ENCODE measurements at regions not wholly inside any gene's neighbourhood (a gene's known extent, or its start where the extent isn't known, plus 50 kb on each side); places are given as distances from the start of the nearest gene placed in this dataset.
"Not testable (repeated sequence)": the region's sequence is repeated elsewhere in the genome, so short reads cannot be mapped to it uniquely, and the experiment has no call there.

GRCh38 chr3:20560446-20560845, 374.4 kb upstream of the SGO1 start:
- DNase-seq (ENCODE audit: low read depth in 2 of 2) = not testable (repeated sequence)

GRCh38 chr3:20558161-20558560, 372.2 kb upstream of the SGO1 start:
- no peak for DNase-seq (ENCODE audit: low read depth in 2 of 2)

DNA sequence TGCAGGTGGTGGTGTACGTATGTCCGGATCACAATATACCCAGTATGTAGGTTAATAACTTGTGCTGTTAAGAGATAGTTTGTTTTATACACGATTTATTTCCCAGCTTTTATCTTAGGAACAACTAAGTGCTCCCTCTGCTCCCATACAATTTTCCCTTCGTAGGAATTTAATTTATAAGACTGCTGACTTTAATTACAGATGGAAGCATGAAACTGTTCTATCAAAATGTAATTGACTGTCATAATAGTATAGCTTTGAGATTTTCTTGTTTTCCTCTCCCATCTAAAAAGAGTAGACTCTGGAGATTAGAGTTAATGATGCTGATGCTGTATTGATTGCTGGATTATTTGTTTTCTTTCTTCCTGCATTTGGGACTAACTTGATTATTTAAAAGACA, 370.7 kb upstream of the SGO1 start:
- DNase-seq (ENCODE audit: low read depth in 2 of 2) = no peak

DNA sequence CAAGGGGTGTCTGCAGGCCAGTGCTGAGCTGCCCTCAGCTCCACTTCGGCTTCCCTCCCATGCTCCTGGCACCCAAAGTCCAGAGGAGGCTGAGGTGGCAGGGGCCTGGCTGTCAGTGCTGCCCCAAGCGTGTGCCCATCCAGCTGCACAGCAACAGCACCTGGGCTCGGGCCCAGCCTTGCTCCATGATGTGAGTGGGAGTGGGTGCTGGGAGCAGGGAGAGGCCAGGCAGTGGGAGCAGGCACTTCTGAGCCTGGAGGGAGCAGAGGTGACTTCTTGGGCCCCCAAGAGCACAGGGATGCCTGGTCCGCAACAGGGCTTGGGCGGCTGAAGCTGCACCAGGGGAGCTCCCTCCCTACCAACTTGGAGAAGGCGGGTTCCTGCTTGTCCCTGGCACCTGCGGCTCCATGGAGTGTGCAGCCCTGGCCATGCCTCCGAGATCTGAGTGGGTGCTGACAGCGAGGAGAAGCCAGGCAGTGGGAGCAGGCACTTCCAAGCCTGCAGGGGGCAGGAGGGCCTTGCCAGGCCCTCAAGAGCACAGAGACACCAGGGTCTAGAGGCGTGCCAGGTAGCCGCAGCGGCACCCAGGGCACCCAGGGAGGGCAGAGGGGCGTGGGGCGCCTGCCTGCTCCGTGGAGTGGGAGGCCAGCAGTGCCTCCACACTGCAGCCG, 366.7 kb upstream of the SGO1 start:
- DNase-seq (ENCODE audit: low read depth in 2 of 2) = no peak

- DNase-seq (ENCODE audit: low read depth in 2 of 2) = not testable (repeated sequence)
These were observed 361.6 kb upstream of the SGO1 start for GRCh38 chr3:20547361-20548269.

GRCh38 chr3:20546636-20547035, 360.6 kb upstream of the SGO1 start:
- DNase-seq (ENCODE audit: low read depth in 2 of 2) = no peak

GRCh38 chr3:20543535-20544226, 357.7 kb upstream of the SGO1 start:
- no peak for DNase-seq (ENCODE audit: low read depth in 2 of 2)

GRCh38 chr3:20540066-20540465, 354.1 kb upstream of the SGO1 start:
- DNase-seq (ENCODE audit: low read depth in 2 of 2) = no peak

DNA sequence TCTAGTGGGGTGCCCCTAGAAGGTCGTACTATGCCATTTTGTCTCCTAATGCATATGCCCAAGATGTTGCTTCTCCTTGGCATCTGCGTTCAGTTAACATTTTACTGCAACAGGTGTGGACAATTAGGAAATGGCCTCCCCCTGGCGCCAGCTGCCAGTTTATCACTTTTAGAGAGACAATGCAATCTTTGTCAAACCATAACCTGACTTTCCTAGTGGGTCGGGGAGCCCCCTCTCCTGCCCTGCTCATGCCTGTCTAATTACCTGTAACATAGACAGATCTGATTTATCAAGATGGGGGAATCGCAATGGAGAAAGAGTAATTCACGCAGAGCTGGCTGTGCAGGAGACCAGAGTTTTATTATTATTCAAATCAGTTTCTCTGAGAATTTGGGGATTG, 353.7 kb upstream of the SGO1 start:
- no peak for DNase-seq (ENCODE audit: low read depth in 2 of 2)

- no peak for DNase-seq (ENCODE audit: low read depth in 2 of 2)
These were observed 351.2 kb upstream of the SGO1 start for GRCh38 chr3:20537234-20537633.

DNA sequence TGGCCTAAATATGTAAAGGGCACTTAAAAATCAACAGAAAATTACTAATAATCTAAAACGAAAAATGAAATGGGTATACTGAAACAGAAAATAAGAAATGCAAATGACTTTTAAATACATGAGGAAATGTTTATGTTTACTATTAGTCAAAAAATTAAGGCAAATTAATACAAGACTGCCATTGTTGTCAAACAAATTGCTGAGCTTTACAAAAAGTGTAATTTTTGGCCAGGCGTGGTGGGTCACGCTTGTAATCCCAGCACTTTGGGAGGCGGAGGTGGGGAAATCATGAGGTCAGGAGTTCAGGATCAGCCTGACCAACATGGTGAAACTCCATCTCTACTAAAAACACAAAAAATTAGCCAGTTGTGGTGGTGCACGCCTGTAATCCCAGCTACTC, 343.9 kb upstream of the SGO1 start:
- DNase-seq (ENCODE audit: low read depth in 2 of 2) = no peak

GRCh38 chr3:20528180-20528770, 342.3 kb upstream of the SGO1 start:
- no peak for DNase-seq (ENCODE audit: low read depth in 2 of 2)

GRCh38 chr3:20527368-20527767, 341.4 kb upstream of the SGO1 start:
- no peak for DNase-seq (ENCODE audit: low read depth in 2 of 2)

DNA sequence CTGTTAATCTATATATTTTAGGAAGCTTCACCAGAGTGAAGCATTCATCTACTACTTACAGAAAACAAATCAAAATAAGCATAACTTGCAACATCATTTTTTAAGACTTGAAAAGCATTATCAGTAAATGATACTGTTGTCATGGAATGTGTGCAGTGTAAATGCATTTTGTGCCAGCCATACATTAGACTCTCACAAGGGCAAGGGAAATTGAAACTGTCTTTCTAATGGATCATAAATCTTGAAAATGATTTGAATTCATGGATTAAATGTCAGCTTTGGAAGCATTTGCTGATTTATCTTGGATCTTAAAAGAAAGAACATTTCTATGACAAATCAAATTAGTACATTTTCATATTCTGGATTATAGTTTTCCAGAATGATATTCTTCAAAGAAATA, 338.3 kb upstream of the SGO1 start:
- no peak for DNase-seq (ENCODE audit: low read depth in 2 of 2)

DNA sequence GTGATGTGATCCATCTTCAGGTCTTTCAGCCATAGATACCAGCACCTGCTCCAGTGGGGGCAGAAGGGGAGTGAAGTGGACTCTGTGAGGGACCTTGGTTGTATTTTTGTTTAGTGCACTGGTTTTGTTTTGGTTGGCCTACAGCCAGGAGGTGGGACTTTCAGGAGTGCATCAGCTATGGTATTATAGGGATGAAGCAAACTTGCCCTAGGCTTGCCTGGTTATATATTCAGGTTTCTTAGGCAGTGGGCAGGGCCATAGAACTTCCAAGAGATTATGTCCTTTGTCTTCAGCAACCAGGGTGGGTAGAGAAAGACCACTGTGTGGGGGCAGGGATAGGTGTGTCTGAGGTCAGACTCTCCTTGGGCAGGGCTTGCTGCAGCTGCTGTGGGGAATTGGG, 337.3 kb upstream of the SGO1 start:
- DNase-seq (ENCODE audit: low read depth in 2 of 2) = no peak

DNA sequence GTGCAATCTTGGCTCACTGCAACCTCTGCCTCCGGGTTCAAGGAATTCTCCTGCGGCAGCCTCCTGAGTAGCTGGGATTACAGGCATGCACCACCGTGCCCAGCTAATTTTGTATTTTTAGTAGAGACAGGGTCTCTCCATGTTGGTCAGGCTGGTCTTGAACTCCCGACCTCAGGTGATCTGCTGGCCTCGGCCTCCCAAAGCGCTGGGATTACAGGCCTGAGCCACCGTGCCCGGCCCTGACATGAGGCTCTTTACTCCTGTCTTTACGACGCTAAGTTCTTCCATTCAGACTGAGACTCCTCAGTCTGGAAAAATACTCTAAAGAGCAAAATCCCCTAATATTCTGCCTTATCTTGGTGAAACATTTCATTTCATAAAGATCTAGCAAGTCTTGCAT, 331.3 kb upstream of the SGO1 start:
- not testable (repeated sequence) for DNase-seq (ENCODE audit: low read depth in 2 of 2)

- DNase-seq (ENCODE audit: low read depth in 2 of 2) = no peak
These were observed 330.3 kb upstream of the SGO1 start for GRCh38 chr3:20516311-20516710.

- DNase-seq (ENCODE audit: low read depth in 2 of 2) = no peak
These were observed 329.8 kb upstream of the SGO1 start for GRCh38 chr3:20515834-20516233.

GRCh38 chr3:20511863-20512505, 326.0 kb upstream of the SGO1 start:
- peak; percentile 44 to 47 for DNase-seq (ENCODE audit: low read depth in 2 of 2)

- no peak for DNase-seq (ENCODE audit: low read depth in 2 of 2)
These were observed 324.4 kb upstream of the SGO1 start for GRCh38 chr3:20510396-20510795.

DNA sequence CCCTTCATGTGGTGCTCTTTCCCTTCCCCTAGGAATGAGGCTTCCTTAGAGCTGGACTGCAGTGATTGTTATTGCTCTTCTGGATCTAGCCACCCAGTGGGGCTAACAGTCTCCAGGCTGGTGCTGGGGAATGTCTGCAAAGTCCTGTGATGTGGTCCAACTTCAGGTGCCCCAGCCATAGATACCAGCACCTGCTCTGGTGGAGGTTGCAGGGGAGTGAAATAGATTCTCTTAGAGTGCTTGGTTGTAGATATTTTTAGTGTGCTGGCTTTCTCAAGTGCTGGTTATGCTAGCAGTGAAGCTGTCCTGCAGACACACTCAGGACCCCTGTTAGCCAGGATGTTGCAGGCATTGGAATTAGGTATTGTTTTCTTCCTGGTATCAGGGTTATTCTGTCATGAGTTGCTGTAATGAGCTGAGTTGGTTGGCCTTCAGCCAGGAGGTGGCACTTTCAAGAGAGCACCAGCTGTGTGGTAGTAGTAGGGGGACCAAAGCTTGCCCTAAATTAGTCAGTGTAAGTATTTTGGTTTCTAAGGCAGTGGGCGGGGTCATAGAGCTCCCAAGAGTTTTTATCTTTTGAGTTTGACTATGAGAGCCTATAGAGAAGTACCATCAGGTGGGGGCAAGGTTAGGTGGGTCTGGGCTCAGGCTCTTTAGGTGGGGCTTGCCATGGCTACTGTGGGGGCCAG, 317.5 kb upstream of the SGO1 start:
- DNase-seq (ENCODE audit: low read depth in 2 of 2) = no peak
